HG02759 (cell line): ENCODE measurements at regions not wholly inside any gene's neighbourhood (a gene's known extent, or its start where the extent isn't known, plus 50 kb on each side); places are given as distances from the start of the nearest gene placed in this dataset.
"Not testable (repeated sequence)": the region's sequence is repeated elsewhere in the genome, so short reads cannot be mapped to it uniquely, and the experiment has no call there.

Experiments used
- ATAC-seq: cut with Tn5 transposase; IDR thresholded peaks from one replicate; pipeline ENCODE4 v1.9.1; 2021; ENCODE audit warnings: mild to moderate bottlenecking, moderate library complexity; ENCODE audit not compliant: unreplicated experiment

DNA sequence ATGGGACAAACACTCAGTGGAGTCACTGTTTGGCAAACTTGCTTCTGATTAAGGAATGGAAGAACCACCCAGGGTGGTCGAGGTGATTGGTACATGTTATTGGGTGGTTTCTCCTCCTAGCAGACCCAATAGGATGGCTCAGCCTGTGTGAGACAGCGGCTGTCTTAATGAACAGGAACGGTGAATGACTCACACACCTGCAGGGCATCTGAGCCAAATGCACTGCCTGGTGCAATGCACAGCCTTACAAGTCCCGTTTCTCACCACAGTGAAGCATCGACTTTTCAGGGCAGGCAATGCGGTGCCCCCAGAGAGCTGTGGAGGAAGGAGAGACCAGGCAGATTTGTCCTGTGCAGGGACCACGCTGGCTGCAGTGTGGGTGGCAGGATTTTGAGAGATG, 238.5 kb downstream of the FGF9 start:
- no peak for ATAC-seq

DNA sequence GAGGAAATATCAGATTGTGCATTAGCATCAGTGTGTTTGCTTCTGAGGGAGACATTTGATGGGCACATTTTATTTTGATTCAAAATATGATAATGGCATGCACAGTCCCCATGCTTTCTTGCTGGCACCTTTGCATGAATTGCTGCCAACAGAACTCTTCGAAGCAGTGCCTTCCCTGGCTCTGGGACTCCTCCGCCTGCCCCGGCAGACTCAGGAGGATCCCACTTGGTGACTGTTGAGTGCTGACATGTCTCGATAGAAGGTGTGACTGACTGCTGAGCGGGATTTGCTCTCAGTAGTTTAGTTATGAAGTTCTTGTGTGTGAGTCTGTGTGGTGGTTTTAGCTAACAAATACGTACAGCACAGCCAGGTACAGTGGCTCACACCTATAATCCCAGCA, 239.7 kb downstream of the FGF9 start:
- ATAC-seq: no peak

DNA sequence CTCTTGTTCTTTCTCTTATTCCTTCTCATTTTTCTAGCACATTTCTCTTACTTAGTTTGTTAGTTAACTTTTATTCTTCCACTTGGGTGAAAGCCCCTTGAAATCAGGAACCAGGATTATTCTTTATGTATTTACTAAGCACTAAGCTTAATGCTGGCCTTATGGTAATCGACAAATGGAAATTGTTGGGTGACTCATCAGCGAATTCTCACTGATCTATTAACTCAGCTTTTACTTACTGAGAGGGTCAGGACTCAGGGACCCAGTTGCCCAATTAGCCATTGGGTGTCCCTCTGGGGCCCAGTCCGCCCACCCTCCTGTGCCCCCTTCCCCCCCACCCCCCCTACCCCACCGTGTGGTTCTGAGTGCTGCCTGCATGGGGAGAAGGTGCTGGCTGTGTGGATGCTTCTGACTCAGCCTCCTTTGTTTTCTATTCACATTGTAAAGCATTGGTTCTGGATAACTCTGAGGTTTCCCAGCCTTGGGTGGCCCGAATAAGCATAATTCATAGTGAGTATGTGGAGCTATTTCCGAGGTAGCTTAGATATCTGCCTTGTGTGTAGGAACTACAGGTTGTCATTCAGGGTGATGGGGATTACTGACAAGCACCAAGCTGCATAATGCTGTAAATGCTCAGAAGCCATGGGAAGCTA, 240.9 kb downstream of the FGF9 start:
- ATAC-seq: no peak

DNA sequence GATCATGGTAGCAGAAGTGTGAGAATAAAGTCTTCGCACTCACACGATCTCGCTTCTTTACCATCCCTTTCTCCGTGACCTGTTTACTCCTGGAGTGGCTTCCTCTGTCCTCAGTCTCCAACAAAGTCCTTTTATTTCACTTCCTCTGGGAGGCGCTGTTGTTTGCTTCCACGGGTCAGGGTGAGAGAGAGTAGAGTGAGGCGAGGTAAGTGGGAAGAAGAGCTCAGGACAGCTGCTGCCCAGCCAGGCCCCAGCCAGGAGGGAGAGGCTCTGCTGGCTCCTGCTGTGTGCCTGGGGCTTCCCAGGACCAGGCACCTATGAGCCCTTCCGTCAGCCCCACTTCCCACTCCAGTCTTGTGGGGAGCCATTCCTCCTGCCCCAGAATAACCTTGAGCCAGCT, 242.1 kb downstream of the FGF9 start:
- no peak for ATAC-seq

DNA sequence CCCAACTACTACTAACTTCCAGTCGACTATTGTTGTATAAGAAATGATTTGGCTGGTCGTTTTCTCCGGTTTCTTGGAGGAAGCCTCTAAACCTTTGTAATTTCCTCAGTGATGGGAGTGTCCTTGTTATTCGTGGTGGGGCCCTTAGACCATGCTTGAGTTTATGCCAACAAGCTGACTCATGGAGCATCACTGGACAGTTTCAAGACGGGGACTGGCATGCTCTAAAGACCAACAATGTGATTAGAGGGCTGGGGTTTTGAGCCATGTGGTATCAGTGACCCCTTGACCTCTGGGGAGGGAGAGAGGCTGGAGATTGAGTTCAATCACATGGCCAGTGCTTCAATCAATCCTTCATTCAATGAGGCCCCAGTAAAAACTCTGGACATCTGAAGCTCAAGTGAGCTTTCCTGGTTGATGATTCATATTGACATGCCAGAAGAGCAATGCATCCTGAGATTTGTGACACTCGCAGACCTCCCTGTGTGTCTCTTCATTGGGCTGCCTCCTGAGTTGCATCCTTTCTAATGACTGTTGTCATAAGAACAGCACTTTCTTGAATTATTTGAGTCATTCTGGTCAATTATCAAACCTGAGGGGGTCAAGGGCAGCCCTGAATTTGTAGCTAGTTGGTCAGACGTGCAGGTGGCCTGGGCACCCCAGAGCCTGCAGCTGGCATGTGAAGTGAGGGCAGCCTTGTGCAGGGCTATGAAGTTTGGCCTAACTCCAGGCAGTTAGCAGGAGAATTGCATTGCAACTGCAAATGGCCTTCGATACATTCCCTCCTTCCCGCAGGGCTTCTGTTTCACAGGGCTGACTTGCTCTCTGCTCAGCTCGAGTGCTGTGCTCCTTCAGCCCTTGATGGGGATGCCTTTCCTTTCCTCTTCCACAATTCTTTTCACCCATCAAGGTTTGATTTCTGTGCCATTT, 246.5 kb downstream of the FGF9 start:
- no peak for ATAC-seq

DNA sequence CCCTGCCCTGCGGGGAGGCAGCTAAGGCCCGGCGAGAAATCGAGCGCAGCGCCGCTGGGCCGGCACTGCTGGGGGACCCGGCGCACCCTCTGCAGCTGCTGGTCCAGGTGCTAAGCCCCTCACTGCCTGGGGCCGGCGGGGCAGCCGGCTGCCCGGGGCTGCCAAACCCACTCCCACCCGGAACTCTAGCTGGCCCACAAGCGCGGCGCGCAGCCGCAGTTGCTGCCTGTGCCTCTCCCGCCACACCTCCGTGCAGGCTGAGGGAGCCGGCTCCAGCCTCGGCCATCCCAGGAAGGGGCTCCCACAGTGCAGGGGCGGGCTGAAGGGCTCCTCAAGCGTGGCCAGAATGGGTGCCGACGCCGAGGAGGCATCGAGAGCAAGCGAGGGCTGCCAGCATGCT, 249.9 kb downstream of the FGF9 start:
- not testable (repeated sequence) for ATAC-seq

DNA sequence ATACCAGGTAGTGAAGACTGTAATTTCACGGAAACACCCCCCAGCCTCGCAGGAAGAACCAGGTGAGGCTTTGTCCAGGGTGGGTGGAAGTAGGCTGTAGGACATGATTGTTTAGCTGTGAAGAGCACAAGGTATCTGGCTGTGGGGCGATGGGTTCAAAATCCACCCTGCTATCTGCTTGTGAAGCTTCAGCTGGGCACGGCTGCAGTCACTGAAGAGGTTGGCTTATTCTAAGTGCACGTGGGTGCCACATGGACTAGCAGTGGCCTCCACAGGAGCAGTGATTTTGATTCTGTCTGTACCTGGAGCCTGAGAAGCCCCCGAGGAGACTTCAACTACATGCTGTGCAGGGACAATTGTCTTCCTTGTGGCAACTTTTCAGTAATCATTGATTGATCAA, 254.1 kb downstream of the FGF9 start:
- no peak for ATAC-seq

DNA sequence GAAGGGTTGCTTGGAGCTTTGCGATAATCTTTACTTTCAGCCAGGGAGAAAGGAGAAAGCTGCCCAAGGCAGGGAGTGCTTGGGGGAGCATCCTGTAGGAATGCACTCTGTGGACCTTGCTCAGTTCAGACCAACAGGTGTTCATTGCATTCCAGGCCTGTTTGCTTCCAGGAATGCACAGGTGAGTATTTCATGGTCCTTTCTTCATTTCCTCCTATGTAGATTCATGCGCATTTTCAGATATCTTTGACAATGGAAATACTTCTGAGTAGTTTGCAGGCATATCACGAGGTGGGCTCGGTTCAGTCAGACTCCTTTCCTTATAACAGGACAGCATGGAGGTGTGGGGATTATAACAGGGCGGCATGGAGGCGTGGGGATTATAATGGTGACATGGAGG, 254.8 kb downstream of the FGF9 start:
- ATAC-seq: no peak

DNA sequence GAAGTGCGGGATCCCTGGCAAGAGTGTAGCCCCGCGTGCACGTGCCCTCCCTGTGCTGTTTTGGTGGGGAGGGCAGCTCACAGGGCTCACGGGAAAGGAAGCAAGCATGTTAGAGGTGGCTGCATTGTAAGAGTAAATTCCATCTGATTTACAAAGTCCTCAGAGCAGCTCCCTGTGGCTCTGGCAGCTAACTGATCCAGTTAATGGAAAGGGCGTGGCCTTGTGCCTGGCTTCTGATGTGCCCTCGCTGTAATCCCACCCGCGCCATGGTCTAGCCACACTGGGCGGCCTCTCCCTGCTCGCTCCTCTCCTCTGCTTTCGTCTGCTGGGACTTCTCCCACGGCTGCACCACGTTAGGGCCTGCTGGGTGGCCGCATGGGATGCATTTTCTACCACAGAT, 258.5 kb downstream of the FGF9 start:
- no peak for ATAC-seq

DNA sequence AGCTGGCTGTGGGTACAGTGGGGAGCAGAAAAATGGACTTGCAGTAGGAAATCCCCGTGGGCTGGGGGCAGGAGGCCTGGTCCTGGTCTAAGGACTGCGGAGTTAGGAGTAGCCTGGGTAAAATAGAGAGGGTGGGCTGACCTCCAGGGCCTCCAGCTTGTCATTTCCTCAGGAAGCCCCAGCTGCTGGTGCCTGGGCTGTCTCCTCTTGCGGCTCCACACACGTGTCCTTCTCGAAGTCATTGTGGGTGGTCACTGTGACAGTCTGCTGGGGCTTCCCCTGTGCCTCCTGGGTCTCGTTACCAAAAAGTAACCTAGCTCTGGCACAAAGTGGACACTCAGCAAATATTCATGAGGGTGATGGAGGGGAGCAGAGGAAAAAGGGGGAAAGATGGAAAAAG, 259.7 kb downstream of the FGF9 start:
- no peak for ATAC-seq

DNA sequence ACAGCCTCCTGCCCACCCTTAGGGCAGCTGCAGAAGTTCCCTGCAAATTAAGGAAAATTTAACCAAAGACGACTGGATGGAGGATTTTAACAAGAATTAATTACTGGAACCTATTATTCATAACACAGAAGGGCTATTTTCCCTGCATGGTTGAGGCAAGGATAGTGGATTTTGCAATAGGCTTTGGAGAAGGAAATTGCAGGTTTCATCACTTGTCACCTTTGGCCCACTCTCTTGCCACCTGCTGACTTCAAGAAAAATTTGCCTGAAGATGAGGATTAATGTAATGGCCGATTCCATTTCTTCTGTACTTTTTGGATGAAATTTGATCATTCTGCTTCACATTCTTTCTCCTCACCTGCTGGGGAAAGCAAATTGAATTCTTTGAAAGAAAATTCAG, 261.7 kb downstream of the FGF9 start:
- no peak for ATAC-seq

DNA sequence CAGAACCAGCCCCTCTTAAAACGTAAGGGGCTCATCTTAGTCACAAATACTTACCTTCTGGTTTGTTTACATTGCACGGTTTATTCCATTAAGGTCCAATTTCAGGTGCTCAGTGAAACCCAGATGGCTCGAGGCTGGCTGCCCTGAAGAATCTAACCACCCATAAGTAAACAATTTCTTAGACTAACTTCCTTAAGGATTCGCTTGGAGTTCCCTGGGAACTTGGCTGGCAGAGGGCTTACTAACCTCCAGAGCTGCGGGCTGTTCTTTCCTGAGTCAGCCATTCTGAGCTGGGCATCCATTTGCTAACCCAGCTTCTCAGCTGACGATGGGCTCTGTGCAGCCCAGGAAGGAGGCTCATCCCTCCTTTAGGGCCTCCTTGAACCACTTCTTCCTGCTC, 262.1 kb downstream of the FGF9 start:
- no peak for ATAC-seq

DNA sequence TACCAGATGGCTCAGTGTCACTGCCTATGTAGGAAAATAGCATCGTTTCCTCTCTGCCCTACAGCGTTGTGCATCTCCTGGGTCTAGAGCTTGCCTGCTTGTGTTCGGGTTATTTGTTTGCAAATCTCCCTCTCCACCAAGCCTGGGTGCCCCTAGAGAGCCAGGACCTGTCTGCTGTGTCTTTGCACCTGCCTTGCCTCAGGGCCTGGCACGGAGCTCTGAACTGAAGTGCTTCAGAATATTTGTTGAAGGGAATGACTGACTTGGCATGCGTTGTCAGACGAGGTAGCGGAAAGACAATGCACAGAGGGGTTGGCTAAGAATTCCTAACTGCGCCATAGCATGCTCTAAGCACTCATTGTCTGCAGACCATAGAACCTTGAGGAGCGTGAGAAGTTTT, 263.4 kb downstream of the FGF9 start:
- ATAC-seq: no peak

DNA sequence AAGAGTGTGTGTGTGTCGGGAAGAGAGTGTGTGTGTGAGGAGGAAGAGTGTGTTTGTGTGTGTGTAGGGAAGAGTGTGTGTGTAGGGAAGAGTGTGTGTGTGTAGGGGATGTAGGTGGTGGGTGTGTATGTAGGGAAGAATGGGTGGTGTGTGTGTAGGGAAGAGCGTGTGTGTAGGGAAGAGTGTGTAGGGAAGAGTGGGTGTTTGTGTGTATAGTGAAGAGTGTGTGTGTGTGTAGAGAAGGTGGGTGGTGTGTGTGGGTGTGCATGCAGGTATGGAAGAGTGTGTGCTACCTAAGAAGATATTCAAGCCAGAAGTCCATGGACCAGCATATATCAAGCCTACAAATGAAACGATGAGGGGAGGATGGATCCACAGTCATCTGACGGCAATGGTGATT, 265.8 kb downstream of the FGF9 start:
- no peak for ATAC-seq

DNA sequence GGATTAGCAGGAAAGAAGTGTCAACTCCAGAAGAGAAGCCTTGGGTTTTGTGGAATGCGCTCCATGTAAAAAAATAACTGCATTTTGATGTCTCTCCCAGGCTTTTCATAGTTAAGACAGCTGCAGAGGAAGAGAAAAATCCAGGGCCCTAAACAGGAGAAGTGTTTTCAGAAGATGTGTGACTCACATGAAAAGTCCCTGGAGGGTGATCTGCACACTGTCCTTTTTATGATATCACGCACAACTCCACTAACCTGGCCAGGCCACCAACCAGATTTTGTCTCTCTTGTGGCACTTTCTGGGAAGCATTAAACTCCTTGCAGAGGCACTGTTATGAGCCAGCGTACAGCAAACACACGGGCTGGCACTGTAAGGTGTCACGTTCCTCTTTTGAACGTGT, 267.3 kb downstream of the FGF9 start:
- ATAC-seq: no peak

DNA sequence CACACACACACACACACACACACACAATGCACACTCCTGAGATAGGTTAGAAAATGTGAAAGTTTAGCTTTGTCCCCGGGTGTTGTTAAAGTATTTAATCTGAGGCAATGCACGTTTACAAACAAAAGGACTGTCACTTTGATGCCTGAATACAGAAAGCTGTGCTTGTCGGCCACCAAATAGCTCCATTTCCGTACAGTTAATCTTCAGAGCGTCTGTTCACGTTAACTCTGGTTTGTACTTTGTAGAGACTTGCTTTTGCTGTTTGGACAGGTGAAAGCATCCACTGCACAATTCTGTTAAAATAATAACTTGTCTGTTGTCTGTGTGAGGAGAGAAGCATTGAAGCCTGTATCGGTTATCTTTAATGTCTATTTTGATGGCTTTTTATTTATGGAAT, 267.8 kb downstream of the FGF9 start:
- ATAC-seq: no peak

DNA sequence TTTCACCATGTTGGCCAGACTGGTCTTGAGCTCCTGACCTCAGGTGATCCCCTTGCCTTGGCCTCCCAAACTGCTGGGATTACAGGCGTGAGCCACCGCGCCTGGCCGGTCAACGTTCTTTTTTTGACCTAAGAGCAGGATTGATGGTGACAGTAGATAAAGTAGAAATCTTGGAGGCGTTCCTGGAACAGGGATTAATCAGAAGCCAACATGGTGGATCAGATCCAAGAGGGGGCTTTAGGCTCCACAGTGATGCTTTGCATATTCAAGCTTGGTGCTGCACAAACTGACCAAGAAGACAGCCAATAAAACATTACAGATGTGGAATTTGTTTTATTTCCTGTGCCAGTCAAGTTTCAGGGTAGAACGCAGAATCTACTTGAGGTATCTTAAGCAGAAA, 271.2 kb downstream of the FGF9 start:
- ATAC-seq: no peak

DNA sequence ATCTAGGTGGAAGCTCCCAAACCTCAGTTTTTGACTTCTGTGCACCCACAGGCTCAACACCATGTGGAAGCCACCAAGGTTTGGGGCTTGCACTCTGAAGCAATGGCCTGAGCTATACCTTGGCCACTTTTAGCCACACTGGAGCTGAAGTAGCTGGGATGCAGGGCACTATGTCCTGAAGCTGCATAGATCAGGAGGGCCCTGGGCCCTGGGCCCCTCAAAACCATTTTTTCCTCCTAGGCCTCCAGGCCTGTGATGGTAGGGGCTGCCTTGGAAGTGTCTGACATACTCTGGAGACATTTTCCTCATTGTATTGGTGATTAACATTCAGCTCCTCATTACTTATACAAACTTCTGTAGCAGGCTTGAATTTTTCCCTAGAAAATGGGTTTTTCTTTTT, 273.7 kb downstream of the FGF9 start:
- ATAC-seq: no peak

DNA sequence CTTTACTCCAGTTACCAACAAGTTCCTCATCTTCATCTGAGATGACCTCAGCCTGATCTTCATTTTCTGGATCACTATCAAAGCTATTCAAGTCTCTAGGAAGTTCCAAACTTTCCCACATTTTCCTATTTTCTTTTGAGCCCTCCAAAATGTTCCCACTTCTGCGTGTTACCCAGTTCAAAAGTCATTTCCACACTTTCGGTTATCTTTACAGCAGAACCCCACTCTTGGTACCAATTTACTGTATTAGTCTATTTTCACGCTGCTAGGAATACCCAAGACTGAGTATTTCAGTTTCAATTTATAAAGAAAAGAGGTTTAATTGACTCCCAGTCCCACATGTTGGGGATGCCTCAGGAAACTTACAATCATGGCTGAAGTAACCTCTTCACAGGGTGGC, 274.3 kb downstream of the FGF9 start:
- no peak for ATAC-seq

DNA sequence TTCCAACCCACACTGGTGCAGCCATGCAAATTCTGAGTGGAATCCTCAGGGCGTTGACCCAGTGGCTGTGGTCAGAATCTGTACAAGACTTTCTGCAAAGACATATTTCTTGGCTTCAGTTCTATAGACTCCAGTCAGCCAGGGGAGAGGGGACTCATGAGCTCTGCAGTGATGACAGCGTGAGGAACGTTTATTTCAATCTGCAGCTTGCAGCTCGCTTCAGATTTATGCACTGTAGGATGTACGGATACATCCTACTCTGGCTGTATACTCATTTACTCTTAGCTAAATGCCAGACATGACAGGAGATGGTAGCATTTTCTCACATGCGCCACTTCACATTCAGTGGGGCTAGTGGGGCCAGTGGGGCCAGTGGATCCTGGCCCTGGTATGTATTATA, 276.1 kb downstream of the FGF9 start:
- ATAC-seq: no peak

DNA sequence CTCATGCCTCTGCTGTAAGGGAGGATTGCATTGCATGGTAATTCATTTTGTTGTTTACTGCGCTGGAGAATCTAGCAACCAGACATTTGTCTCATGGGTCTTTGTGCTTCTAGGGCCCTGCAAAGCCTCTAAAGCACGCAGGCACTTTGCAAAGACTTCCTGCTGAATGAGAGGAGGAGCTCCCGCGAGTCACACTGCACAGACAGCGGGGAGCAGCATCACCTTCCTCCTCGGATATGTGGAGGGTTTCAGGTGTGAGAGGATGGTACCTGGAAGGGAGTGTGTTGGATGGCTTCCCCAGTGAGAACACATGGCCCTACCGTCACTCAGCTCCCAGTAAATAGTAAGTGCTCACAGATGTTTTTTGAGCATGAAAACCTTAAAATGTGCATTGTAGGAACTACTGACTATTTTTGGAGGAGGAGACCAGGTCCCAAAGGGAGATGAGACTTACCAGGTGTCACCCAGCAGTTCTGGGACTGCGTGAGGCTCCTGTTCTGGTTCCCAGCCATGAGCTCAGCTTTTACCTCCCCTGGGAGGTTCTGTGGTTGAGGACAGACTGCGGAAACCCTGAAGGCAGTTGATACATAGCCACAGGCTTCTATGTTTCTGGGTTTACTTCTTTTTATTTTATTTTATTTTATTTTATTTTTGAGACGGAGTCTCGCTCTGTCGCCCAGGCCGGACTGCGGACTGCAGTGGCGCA, 278.0 kb downstream of the FGF9 start:
- peak; percentile 87 for ATAC-seq
